NCI-H187 treated with DMSO at 0.1 percent for 48 hours (cell line): ENCODE measurements at regions not wholly inside any gene's neighbourhood (a gene's known extent, or its start where the extent isn't known, plus 50 kb on each side); places are given as distances from the start of the nearest gene placed in this dataset.

Source experiments
- DNase-seq: peaks from one replicate; lab custom pipeline; 2025; lab: John Stamatoyannopoulos, UW

DNA sequence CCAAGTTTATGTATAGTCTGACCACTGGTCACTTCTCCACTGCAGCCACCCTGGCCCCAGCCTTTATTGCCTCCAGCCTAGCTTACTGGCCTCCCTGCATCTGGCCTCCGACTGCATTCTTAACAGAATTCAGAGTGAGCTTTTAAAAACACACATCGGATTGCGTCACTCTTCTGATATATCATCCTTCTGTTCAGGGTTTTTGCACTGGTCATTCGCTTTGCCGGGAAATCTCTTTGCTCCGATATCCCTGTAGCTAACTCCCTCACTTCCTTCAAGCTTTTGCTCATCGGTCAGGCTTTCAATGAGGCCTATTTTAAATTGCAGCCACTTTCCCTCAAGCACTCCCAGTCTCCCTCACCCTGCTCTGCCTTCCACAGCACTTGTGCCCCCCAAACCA lies 101.6 kb upstream of the DLX2 start:
- DNase-seq = no peak

DNA sequence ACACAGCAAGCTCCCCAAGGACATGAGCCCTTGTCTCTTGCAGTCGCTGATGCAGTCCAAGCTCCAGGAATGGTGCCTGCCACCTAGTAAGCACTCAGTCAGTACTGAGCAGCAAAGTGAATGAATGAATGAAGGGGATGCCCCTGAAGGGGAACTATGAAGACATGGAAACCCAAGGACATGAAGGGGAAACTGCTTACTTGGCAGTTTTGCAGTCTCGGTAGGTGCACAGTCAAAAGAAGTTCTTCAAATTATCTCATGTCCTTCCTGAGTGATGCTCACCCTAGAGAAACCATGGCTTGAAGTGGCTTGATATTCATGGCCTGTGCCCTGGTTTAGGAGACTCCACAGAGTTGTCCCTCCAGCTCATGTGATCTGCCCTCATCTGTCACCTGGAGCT lies 102.1 kb upstream of the DLX2 start:
- DNase-seq = no peak

DNA sequence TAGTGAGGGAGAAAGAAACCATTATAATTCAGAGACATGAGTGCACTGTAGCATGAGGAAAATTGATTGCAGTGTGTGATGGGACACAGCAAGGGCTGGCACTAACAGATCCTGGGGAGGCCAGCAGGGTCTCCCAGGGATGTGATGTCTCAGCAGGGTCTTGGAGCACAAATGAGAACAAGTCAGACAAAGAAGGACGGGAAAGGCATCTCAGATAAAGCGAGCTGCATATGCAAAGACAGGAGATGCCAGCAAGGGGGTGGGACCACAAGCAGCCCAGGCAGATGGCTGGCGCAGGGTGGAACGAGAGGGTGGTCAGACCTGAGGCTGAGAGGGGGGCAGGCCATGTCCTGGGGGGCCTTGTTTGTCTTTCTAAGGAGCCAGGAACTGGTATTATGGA lies 102.6 kb upstream of the DLX2 start:
- no peak for DNase-seq

DNA sequence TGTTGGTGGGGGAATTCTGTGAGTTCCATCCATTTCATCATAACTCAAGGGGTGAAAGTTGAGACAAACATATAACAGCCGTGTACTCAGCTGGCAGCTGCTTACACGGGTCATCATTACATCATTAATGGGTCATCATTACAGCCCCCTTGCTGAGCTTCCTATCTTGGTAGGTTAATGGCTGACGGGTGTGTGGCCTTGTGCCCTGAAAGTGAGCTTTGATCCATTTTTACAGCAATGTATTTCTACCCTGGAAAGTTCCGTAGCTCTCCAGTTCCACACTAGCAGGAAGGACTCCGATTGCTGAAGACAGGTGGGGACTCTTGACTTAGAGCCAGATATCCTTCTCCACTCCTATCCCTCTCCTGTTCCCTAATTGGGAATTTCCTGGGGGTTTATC lies 105.2 kb upstream of the DLX2 start:
- DNase-seq = no peak

DNA sequence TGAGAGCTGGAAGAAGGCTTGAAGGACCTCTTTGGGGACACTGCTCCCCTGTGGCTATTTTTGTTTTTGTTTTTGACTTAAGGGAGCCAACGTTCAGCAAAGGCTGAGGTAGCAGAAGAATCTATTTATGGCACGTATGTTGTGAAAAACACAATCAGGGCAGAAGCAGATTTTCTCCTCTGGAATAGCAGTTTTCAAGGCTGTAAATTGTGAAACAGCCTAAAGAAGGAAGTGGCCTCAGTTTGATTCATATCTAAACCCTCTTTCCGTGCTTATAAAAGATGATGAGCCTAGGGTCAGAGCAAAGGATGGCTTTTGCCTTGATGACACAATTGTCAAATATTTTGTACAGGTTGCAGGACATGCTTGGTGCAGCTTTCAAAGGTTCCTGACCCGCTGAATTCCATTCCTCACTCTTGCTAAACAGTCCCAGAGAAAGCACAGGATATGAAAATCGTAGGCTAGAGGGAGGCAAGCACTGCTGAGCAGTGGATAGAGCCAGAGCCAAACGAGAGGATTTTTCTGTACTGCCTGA lies 106.2 kb upstream of the DLX2 start:
- no peak for DNase-seq

DNA sequence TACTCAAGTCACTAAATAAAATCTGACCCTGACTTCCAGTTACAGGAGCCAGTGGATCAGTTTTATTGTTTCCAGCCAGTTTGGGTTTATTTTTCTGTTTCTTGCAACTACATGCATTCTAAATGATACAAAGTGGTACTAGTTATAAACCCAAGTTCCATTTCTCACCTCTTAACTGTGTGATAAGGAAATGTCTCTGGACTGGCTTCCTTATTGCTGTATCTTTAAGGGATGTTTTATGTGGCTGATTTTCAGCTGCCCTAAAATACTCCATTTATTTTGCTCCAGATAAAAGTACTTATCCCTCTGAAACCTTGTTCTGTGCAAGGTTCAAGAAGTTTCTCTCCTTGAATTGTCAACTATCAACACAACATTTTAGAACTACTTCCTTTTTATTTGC lies 107.9 kb upstream of the DLX2 start:
- DNase-seq = no peak

DNA sequence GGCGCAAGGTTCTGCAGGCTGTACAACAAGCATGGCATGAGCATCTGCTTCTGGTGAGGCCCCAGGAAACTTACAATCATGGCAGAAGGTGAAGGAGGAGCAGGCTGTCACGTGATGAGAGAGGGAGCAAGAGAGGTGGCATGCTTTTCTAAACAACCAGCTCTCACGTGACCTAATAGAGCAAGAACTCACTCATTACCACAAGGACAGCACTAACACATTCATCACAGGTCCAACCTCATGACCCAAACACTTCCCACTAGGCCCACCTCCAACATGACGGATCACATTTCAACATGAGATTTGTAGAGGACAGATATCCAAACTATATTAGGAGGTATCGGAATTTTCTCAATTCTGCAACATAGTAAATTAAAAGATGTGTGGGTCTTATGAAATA lies 108.8 kb upstream of the DLX2 start:
- no peak for DNase-seq

DNA sequence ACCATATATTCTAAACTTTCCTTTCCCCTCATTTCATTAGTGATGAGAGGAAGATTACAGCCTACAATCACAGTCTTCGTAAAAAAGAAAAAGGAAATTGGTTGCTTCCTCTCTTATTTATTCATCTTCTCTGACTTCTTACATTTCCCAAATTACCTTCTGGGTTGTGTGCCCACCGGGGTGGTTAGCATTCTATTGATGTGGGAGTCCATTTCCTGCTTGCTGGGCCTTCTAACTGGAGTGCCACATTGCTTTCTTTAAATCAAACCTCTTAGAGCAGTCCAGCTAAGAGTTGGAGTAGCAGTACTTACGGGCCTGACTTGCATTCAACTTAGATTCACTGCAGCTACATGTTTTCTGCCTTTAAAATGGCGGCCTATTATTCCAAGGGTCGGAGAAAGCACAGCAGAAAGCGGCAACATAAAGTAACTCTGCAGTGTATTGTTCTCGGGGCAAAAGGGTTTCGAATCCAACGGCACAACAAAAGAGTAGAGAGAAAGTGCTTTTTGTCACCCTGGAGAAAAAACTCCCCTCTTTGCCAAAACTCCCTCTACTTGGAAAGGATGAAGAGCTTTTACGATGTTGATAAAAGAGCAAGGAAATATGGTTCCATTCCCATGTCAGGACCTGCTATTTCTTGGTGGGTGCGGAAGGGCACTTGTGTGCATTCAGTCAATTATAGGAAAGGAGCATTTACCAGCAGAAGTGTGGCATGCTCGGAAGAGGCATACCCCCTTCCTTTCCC lies 110.6 kb upstream of the DLX2 start:
- no peak for DNase-seq

DNA sequence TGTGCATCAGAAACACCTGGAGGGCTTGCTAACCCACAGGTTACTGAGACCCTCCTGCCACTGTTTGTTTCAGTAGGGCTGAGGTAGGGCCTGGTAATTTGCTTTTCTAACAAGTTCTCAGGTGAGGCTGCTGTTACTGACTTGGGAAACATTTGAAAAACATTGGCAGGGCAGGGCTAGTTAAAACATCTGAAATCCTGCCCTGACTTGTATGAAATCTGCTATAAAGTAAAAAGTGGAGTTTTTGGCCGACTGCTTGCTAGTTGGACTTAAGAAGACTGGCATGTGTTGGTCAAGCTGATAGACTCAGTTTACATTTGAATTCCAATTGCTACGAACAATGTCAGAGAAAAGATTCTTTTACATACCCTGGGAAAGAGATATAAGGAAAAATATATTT lies 111.6 kb upstream of the DLX2 start:
- DNase-seq = no peak

DNA sequence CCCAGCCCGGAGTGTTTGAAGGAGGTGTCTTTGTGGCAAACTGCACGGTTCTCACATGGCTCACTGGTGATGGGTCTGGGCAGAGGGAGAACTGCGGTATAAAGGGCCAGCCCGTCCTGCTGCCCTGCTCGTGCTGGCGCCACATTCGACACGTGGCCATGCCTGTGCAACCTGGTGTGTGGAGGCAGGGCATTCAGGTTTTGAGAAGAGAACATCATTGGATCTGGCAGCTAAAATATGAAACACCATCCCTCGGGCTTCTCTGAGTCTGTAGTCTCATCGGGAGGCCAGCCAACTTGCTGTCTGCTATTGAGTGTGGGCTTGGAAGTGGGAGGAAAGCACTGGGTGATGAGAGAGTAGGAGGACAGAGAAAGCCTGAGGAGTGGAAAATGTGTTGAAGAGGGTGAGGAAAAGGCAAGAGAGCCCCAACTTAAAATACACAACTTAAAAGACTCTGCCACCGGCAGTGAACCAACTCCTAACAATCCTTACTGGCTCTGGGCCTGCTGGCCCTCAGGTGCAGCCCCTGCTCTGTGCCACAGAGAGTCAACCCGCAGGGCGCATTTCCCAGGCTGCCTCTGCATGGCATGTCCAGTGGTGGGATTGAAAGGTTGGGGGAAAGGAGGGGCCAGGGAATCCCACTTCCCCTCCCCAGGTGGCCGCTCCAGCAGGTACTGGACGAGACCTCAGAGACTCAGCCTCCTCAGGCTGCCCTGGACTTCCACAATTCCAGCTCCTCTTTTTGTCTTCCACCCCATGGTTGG lies 112.7 kb upstream of the DLX2 start:
- DNase-seq = no peak

DNA sequence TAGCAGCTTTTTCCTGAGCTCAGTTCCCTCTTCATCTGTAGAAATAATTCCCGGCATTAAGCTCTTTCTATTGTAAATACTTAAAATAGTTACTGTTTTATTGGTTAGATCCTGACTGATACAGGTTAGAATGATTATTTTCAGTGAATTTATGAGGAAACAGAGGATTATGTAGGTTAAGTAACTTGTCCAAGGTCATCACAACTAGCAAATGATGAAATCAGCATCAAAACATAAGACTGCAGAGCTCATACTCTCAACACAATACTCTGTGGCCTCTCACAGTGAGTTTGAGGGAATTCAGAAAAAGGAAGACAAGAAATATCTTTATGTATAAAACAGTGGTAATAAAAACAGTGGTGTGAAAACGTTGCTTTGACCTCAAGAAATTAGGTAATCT lies 113.2 kb upstream of the DLX2 start:
- DNase-seq = no peak

DNA sequence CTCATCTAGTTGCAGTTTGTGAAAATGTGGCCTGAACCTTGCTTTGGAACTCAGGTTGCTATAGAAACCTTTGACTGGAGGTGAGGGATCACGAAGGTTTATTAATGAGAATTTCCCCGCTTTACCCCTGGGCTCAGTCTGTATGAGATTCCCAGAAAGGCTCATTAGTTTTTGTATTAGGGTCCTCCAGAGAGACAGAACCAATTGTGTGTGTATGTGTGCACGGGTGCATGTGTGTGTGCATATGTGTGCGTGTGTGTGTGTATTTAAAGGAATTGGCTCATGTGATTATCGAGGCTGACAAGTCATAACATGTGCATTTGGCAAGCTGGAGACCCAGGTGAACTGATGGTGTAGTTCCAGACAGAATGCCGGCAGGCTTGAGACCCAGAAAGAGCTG lies 113.8 kb upstream of the DLX2 start:
- DNase-seq = no peak

DNA sequence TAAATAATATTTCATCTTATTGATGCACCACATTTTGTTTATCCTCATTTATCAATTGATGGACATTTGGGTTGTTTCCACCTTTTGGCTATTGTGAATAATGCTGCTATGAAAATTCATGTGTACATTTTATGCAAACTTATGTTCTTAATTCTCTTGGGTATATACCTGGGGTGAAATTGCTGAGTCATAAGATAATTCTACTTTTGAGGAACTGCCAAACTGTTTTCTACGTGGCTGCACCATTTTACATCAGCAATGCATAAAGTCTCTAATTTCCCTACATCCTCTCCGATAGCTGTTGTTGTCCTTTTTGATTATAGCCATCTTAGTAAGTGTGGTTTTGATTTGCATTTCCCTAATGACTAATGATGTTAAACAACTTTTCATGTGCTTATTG lies 116.5 kb upstream of the DLX2 start:
- DNase-seq = no peak

DNA sequence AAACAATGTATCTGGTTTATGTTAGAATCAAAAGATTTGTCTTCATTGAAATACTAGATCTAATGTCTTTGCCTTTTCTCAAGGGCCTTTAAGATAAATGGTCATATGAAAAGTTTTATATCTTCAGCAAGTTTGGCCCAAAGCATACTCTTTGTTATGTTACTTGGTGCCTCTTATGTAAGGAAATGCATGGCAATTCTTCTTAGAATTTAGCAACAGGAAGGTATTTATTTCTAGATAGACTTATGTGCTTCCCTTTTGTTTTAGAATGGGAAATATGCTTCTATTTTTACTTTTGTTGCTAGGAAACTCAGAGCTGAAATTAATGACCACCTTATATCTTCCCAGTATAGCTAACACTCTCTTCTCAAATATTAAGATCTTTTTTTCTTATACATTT lies 117.4 kb upstream of the DLX2 start:
- DNase-seq = no peak

DNA sequence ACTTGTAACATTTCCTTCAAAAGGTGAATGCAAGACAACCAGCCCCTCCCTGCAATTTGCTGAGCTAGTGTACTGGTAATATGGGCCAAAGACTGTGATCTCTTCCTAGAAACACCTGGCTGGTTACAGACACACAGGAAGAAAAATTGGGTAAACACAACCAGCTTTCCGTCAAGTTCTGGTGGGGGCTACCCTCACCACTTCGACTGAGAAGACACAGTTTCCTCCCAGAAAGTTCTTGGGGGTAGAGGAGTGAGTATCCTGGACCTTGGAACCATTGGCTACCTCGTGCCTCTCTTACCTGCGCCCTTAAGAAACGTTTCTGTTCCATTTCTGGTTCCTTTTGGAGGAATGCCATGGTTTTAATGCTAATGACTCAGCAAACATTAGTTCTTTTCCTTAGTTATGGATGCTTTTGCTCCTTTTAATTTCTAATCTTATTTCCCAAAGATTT lies 120.9 kb upstream of the DLX2 start:
- no peak for DNase-seq

DNA sequence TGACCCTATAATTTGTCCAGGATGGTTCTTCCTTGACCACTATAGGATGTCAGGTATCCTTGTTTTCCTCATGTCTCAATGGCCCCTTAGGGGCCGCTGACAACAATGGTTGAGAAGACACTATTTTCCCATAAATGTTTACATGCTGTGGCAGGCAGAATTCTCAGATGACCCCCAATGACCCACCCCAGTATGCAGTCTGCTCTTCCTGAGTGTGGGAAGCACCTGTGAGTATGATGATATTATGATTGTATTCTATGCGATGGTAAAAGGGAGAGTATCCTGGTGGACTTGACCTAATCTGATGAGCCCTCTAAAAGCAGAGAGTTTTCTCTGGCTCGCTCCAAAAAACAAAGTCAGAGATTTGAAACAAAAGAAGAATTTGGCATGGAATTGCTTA lies 123.1 kb upstream of the DLX2 start:
- no peak for DNase-seq

DNA sequence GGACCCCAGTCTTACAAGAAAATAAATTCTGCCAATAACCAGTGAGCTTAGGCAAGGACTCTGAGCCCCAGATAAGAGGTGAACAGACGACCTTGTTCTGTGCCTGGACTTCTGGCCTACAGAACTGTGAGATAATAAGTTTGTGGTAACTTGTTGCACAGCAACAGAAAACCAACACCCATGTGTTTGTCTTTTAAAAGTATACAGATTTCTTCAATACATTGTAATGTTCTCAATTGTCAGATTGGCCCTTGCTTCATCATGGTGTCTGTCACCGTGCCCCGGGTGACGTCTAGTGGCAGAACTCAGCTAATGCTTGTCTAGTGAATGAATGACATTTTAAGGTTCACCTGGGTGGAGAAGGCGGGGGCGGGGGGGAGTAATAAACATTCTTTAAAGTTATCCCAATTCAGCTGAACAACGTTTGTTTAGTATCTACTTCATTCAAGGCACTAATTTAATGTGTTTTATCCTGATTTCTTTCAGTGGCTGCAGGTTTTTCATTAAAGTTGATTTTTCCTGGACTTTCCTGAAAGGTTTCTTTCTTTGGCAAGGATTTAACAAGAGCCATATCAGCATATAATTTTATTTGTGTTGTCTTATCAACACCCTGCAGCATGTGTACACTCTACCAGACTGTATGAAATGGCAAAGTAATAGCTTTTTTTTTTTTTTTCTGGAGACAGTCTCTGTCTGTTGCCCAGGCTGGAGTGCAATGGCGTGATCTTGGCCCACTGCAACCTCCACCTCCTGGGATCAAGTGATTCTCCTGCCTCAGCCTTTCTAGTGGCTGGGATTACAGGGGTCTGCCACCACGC lies 123.8 kb upstream of the DLX2 start:
- no peak for DNase-seq

DNA sequence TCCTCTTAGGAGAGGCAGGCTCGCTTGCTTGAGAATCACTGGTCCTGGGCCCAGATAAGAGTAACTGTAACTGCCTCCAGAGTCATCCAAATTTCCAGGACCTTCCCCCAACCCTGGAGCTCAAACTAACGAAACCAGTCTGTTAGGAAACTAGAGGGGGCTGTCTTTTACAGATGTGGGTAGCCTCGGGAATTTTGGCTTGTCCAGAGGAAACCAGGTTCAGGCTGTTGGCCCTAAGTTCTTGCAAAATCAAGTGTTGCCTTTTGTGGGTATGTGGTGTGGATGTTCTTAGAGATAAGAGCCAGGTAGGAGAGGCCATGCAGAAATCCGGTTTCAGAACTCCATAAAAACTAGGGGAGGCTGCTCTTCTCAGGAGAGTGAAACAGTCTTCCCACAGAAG lies 125.0 kb upstream of the DLX2 start:
- no peak for DNase-seq

DNA sequence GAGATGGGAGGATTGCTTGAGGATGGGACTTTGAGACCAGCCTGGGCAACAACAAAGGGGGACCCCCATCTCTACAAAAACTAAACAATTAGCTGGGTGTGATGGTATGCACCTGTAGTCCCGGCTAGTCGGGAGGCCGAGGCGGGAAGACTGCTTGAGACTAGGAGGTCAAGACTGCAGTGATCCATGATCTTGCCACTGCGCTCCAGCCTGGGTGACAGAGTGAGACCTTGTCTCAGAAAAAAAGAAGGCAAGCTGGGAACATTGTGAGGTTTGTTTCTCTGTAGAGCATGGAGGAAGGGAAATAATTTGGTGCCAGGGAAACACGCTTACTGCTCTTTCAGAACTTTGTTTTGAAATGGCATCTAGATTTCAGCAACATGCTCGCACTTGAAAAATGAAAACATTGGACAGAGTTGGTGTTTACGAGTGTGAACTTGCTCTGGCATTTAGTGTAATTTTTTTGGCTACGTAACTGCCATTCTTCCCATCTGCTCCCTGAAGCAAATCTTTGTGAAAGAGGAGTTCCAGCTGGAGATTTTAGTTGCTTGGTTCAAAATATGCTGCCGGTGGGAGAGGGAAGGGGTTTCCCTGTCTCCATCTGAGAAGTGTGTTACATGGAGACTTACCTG lies 125.6 kb upstream of the DLX2 start:
- no peak for DNase-seq

DNA sequence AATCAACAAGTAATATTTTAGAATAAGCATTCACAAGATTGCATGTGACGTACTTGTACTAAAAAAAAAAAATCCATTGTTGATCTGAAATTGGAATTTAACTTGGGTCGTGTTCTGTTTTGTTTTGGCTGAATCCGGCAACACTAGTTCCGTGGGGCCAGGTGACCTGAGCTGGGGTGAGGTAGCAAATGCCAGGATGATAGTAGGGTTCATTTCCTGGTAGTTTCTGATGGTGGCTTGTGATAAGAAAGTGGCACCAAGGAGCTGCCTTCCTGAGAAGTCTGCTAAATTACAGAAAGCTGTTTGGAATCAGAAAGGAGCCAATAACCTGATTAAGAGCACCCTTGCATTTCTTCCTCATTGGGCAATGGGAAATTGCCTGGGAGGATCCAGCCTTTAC lies 126.4 kb upstream of the DLX2 start:
- DNase-seq = no peak

DNA sequence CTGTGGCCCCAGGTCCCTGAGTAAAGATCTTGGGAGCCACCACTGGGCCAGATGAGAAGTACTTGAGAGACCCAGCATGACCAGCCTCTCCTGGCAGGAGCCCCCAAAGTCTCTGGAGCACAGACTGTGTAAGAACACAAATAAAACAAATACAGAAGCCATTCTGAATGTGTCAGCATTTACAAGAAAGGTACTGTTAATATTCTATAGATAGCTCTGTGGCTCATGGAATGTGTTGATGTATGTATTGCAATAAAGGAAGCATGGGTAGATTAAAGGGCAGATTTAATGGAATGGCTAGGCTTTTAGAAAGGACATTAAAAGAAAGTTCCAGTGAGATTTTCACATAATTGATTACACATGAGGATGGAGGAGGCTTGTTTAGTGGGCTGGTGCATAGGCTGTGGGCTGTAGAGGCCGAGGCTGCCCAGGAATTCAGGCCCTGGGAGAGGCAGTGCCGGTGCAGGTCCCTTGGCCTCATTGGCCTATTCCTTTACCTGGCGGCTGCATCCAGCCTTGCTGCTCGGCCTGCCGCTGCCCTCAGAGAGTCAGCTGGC lies 127.7 kb upstream of the DLX2 start:
- DNase-seq = no peak

DNA sequence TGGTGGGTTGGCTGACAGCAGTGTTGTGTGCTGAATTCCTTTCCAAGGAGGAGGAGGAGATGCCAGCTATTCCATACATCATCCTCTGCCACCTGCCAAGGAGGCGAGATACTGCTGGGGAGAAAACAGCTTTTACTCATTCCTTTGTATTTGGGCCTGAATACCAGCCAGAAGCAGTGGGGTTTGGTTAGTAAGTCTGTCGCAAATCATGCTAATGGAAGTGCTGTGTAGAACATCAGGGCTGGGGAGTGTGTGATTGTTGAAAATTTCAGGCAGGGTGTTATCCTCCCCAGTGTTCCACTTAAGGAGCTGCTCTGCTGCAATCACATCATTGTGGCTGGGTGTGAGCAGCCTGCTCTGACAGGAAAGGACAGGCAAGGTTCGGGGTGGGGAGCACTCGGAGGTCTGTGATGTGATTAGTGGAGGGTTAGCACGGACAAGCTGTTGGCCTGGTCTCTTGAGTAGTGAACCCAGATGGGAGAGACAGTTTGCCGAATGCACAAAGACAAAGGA lies 128.2 kb upstream of the DLX2 start:
- no peak for DNase-seq
